SK-N-MC (cell line): ENCODE measurements at regions not wholly inside any gene's neighbourhood (a gene's known extent, or its start where the extent isn't known, plus 50 kb on each side); places are given as distances from the start of the nearest gene placed in this dataset.

ENCODE experiments used
- DNase-seq: peaks from one replicate; pipeline ENCODE4 v3.0.0-alpha.2; 2011; ENCODE audit warnings: low read depth, low spot score
- H3K27ac ChIP-seq: fragments of 200-600 bp; sonication (generic); 2 replicates; pipeline ENCODE4 v1.5.1; 2016; ENCODE audit warnings: mixed run types
- H3K36me3 ChIP-seq: fragments of 200-600 bp; sonication (generic); 2 replicates; pipeline ENCODE4 v1.6.1; 2017; ENCODE audit warnings: antibody characterized with exemption, low read length, mixed read lengths; ENCODE audit not compliant: insufficient read depth
- H3K4me3 ChIP-seq: fragments of 200-600 bp; sonication (generic); 2 replicates; pipeline ENCODE4 v1.5.1; 2016
- H3K9ac ChIP-seq: fragments of 200-600 bp; sonication (generic); 2 replicates; pipeline ENCODE4 v1.8.0; 2017; ENCODE audit warnings: mixed run types, mixed read lengths; ENCODE audit not compliant: insufficient read length
- H3K9me3 ChIP-seq: fragments of 200-600 bp; sonication (generic); 2 replicates; pipeline ENCODE4 v1.6.1; 2017; ENCODE audit warnings: low read depth, mild to moderate bottlenecking, antibody characterized with exemption, low read length, moderate library complexity, mixed read lengths
- EZH2 ChIP-seq: fragments of 200-600 bp; sonication (generic); IDR thresholded peaks from one replicate; pipeline ENCODE4 v1.6.1; 2017; ENCODE audit warnings: antibody characterized with exemption
- FOXP2 ChIP-seq: optimal IDR thresholded peaks from 2 replicates; pipeline ENCODE3; 2011; ENCODE audit warnings: mild to moderate bottlenecking, moderate library complexity; ENCODE audit not compliant: insufficient read depth; ENCODE audit errors: extremely low read length, control extremely low read depth
- POLR2AphosphoS5 ChIP-seq: IDR thresholded peaks from 2 replicates; pipeline ENCODE4 v1.6.1; 2012; ENCODE audit warnings: mild to moderate bottlenecking, low read depth, low read length, borderline replicate concordance

- DNase-seq: no peak
- H3K9me3 ChIP-seq: no peaks in the 10 kb centered on the region
- H3K4me3 ChIP-seq: no peak overlapping the region
- H3K27ac ChIP-seq: no peak overlapping the region
- H3K36me3 ChIP-seq: peaks cover 60% of the 10 kb centered on the region
- H3K9ac ChIP-seq: no peak overlapping the region
- TF ChIP-seq FOXP2 (no peak), EZH2 (no peak), POLR2AphosphoS5 (no peak)
Measured at GRCh38 chr21:28877318-28877884, 115.3 kb downstream of the LTN1 start.

- no peaks in the 10 kb centered on the region for H3K9me3 ChIP-seq
Measured at GRCh38 chr21:28875078-28875477, 117.6 kb downstream of the LTN1 start.

GRCh38 chr21:28872218-28872617 lies 120.5 kb downstream of the LTN1 start:
- Histone ChIP-seq H3K27ac (no peak overlapping the region), H3K36me3 (peaks cover 42% of the 10 kb centered on the region), H3K9ac (no peak overlapping the region), H3K9me3 (no peaks in the 10 kb centered on the region), H3K4me3 (no peak overlapping the region)
- DNase-seq: no peak
- TF ChIP-seq FOXP2 (no peak), EZH2 (no peak), POLR2AphosphoS5 (no peak)

More at GRCh38 chr21:28875078-28875477, 117.6 kb downstream of the LTN1 start:
- no peak for DNase-seq
- Histone ChIP-seq H3K36me3 (peaks cover 44% of the 10 kb centered on the region), H3K4me3 (no peak overlapping the region), H3K27ac (no peak overlapping the region), H3K9ac (no peak overlapping the region)
- TF ChIP-seq POLR2AphosphoS5 (no peak), EZH2 (no peak), FOXP2 (no peak)

GRCh38 chr21:28871388-28872010 lies 121.2 kb downstream of the LTN1 start:
- Histone ChIP-seq H3K9ac (no peak overlapping the region), H3K36me3 (peaks cover 40% of the 10 kb centered on the region), H3K9me3 (no peaks in the 10 kb centered on the region), H3K4me3 (no peak overlapping the region), H3K27ac (no peak overlapping the region)
- no peak for TF ChIP-seq EZH2
- TF ChIP-seq POLR2AphosphoS5: no peak
- no peak for TF ChIP-seq FOXP2
- DNase-seq: no peak

GRCh38 chr21:28867401-28867800 lies 125.3 kb downstream of the LTN1 start:
- no peak overlapping the region for H3K27ac ChIP-seq
- no peak for DNase-seq
- H3K9ac ChIP-seq: no peak overlapping the region
- H3K36me3 ChIP-seq: peaks cover 5% of the 10 kb centered on the region; the same call in 1 of the 2 replicates
- TF ChIP-seq FOXP2: no peak
- TF ChIP-seq EZH2: no peak
- no peak for TF ChIP-seq POLR2AphosphoS5
- no peaks in the 10 kb centered on the region for H3K9me3 ChIP-seq
- H3K4me3 ChIP-seq: no peak overlapping the region

GRCh38 chr21:28865488-28866186 lies 127.0 kb downstream of the LTN1 start:
- H3K9ac ChIP-seq: no peak overlapping the region
- peaks cover 5% of the 10 kb centered on the region; the same call in 1 of the 2 replicates for H3K36me3 ChIP-seq
- DNase-seq: no peak
- no peak for TF ChIP-seq EZH2
- TF ChIP-seq POLR2AphosphoS5: no peak
- TF ChIP-seq FOXP2: no peak
- H3K9me3 ChIP-seq: no peaks in the 10 kb centered on the region
- H3K27ac ChIP-seq: no peak overlapping the region
- H3K4me3 ChIP-seq: no peak overlapping the region

- no peak for DNase-seq
- H3K9ac ChIP-seq: no peak overlapping the region
- H3K36me3 ChIP-seq: no peaks in the 10 kb centered on the region
- no peak overlapping the region for H3K4me3 ChIP-seq
- TF ChIP-seq EZH2 (no peak), POLR2AphosphoS5 (no peak), FOXP2 (no peak)
- H3K27ac ChIP-seq: no peak overlapping the region
- no peaks in the 10 kb centered on the region for H3K9me3 ChIP-seq
Measured at GRCh38 chr21:28858424-28858823, 134.3 kb downstream of the LTN1 start.

- no peak for DNase-seq
- TF ChIP-seq FOXP2 (no peak), EZH2 (no peak), POLR2AphosphoS5 (no peak)
Measured at GRCh38 chr21:28857752-28858151, 134.9 kb downstream of the LTN1 start.

More at GRCh38 chr21:28857752-28858151, 134.9 kb downstream of the LTN1 start:
- Histone ChIP-seq H3K4me3 (no peak overlapping the region), H3K36me3 (no peaks in the 10 kb centered on the region), H3K9me3 (no peaks in the 10 kb centered on the region), H3K9ac (no peak overlapping the region), H3K27ac (no peak overlapping the region)
